Lower leg skin (tissue), 3 donors: ENCODE measurements at regions not wholly inside any gene's neighbourhood (a gene's known extent, or its start where the extent isn't known, plus 50 kb on each side); places are given as distances from the start of the nearest gene placed in this dataset.

ENCODE experiments used
- POLR2A ChIP-seq, 2 donors: fragments of 450-650 bp; IDR thresholded peaks; one replicate each; pipeline ENCODE4 v1.6.1; 2016 to 2017; ENCODE audit warnings: antibody characterized with exemption in 2 of 2, mild to moderate bottlenecking in 1 of 2, moderate library complexity in 1 of 2
- TF ChIP-seq, protein P1 (sequence below), 3 donors: fragments of 450-650 bp; IDR thresholded peaks; one replicate each; pipeline ENCODE4 v1.5.1; 2016; ENCODE audit warnings: antibody characterized with exemption in 3 of 3, mild to moderate bottlenecking in 3 of 3, moderate library complexity in 2 of 3

DNA sequence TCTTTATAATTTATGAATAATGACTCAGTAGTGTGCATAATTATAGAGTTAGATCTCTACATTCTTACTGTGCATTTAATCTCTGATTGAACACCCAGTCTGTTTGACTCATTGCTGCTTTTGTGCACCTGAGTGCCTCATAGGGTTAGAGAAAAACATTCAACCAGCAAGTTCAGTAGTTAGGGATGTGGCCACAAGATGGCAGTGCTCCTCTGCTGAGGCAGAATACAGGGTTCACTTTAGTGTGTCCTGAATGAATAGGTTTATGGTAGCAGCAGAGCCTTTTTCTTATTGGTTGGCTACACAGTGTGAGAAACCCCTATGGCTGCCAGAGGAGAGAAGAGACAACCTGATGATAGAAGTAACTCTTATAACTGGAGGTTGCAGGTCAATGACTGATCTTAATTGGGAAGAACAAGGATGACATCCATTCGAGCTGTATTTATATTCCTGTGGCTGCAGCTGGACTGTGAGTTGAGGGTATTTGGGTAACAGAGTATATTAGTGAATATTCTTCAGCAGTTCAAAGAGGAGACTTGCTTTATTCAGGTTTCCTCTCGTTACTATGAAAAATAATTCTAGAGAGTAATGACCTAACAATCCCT lies 194.9 kb upstream of the OR4E1 start:
- TF ChIP-seq, protein P1, sequence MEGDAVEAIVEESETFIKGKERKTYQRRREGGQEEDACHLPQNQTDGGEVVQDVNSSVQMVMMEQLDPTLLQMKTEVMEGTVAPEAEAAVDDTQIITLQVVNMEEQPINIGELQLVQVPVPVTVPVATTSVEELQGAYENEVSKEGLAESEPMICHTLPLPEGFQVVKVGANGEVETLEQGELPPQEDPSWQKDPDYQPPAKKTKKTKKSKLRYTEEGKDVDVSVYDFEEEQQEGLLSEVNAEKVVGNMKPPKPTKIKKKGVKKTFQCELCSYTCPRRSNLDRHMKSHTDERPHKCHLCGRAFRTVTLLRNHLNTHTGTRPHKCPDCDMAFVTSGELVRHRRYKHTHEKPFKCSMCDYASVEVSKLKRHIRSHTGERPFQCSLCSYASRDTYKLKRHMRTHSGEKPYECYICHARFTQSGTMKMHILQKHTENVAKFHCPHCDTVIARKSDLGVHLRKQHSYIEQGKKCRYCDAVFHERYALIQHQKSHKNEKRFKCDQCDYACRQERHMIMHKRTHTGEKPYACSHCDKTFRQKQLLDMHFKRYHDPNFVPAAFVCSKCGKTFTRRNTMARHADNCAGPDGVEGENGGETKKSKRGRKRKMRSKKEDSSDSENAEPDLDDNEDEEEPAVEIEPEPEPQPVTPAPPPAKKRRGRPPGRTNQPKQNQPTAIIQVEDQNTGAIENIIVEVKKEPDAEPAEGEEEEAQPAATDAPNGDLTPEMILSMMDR (IDR thresholded peaks at IDR 0.05) = no peak
- TF ChIP-seq POLR2A (IDR thresholded peaks at IDR 0.05) = no peak
